GM18858 (cell line): ENCODE measurements at regions not wholly inside any gene's neighbourhood (a gene's known extent, or its start where the extent isn't known, plus 50 kb on each side); places are given as distances from the start of the nearest gene placed in this dataset.
"Not testable (repeated sequence)": the region's sequence is repeated elsewhere in the genome, so short reads cannot be mapped to it uniquely, and the experiment has no call there.

Experiments
- ATAC-seq: cut with Tn5 transposase; IDR thresholded peaks from one replicate; pipeline ENCODE4 v1.9.1; 2021; ENCODE audit not compliant: unreplicated experiment

GRCh38 chr21:8377093-8377841 lies 2144.1 kb upstream of the TPTE start:
- ATAC-seq, result peak; percentile 45

GRCh38 chr21:8380419-8381079 lies 2140.8 kb upstream of the TPTE start:
- ATAC-seq, result peak; percentile 46

- not testable (repeated sequence) for ATAC-seq
These were observed 2133.0 kb upstream of the TPTE start for GRCh38 chr21:8388169-8388939.

- not testable (repeated sequence) for ATAC-seq
These were observed 2132.5 kb upstream of the TPTE start for GRCh38 chr21:8388940-8389238.

- not testable (repeated sequence) for ATAC-seq
These were observed 2130.7 kb upstream of the TPTE start for GRCh38 chr21:8390550-8391171.

GRCh38 chr21:8394380-8394779 lies 2127.0 kb upstream of the TPTE start:
- not testable (repeated sequence) for ATAC-seq

- not testable (repeated sequence) for ATAC-seq
These were observed 2125.4 kb upstream of the TPTE start for GRCh38 chr21:8395992-8396391.

GRCh38 chr21:8398870-8399437 lies 2122.4 kb upstream of the TPTE start:
- not testable (repeated sequence) for ATAC-seq

GRCh38 chr21:8399866-8400265 lies 2121.5 kb upstream of the TPTE start:
- ATAC-seq, result not testable (repeated sequence)

GRCh38 chr21:8401799-8402198 lies 2119.6 kb upstream of the TPTE start:
- not testable (repeated sequence) for ATAC-seq

- ATAC-seq, result not testable (repeated sequence)
These were observed 2115.1 kb upstream of the TPTE start for GRCh38 chr21:8406331-8406730.

- ATAC-seq, result not testable (repeated sequence)
These were observed 2110.2 kb upstream of the TPTE start for GRCh38 chr21:8411139-8411671.

- ATAC-seq, result peak; percentile 65
These were observed 2101.3 kb upstream of the TPTE start for GRCh38 chr21:8419925-8420560.

GRCh38 chr21:8427790-8428667 lies 2093.4 kb upstream of the TPTE start:
- ATAC-seq, result peak; percentile 36

- peak; percentile 62 for ATAC-seq
These were observed 2092.5 kb upstream of the TPTE start for GRCh38 chr21:8428668-8429456.

GRCh38 chr21:8434710-8435109 lies 2086.7 kb upstream of the TPTE start:
- not testable (repeated sequence) for ATAC-seq

GRCh38 chr21:8443093-8443492 lies 2078.3 kb upstream of the TPTE start:
- ATAC-seq, result not testable (repeated sequence)

- not testable (repeated sequence) for ATAC-seq
These were observed 2071.6 kb upstream of the TPTE start for GRCh38 chr21:8449807-8450206.
